GM19468 (cell line): ENCODE measurements at regions not wholly inside any gene's neighbourhood (a gene's known extent, or its start where the extent isn't known, plus 50 kb on each side); places are given as distances from the start of the nearest gene placed in this dataset.

ENCODE experiments used
- ATAC-seq: cut with Tn5 transposase; IDR thresholded peaks from one replicate; pipeline ENCODE4 v1.9.1; 2021; ENCODE audit warnings: mild to moderate bottlenecking, moderate library complexity, moderate number of reproducible peaks; ENCODE audit not compliant: unreplicated experiment; ENCODE audit errors: extremely low read depth

DNA sequence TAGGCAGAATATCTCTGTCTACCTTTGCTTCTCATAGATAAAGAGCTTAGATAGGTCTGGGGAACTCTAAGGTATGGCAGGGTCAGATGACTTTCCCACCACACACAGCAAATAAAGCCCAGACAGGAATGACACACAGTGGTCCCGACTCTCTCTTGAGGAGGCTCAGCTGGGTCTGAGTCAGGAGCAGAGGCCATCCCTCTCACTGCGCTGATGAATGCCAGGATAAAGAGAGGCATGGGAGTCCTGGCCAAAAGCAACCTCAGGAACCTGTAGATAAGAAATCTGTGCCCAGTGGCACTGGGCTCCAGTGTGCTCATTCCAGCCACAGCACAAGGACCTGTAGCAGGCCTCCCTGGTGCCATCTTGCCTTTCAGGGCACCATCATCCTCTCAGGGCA, 129.4 kb upstream of the PARP11 start:
- ATAC-seq = no peak

DNA sequence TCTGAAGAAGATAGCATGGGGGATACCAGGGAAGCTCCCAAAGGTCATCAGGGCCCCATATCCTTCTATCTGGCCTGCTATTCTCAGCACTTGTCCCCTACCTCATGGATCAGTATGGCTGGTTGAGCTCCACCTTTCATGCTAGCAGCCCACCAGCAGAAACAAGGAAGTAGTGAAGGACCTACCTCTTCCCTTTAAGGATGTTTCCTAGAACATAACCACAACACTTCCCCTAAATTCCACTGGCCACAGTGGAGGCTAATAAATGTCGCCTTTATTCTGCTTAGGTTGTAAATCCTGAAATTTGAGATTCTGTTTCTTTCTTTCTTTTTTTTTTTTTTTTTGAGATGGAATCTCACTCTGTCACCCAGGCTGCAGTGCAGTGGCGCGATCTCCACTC, 128.6 kb upstream of the PARP11 start:
- ATAC-seq = no peak

DNA sequence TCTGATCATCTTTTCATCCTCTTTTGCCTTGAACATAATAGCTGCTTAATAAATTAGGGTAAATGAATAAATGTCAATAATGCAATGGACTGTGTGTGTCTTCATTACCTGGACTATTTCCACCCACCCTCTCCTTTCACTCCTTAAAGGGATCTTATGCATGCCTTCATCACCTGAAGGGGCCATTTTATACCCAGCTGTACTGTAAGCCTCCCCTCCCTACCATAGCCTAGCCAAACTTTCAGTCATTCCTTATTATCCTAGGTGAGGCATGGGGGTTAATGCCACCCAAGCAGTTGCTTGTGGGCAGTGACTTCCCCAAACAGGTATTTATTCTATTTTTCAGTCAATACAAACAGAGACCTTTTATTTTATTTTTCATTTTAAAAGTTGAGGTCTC, 127.8 kb upstream of the PARP11 start:
- ATAC-seq = no peak

DNA sequence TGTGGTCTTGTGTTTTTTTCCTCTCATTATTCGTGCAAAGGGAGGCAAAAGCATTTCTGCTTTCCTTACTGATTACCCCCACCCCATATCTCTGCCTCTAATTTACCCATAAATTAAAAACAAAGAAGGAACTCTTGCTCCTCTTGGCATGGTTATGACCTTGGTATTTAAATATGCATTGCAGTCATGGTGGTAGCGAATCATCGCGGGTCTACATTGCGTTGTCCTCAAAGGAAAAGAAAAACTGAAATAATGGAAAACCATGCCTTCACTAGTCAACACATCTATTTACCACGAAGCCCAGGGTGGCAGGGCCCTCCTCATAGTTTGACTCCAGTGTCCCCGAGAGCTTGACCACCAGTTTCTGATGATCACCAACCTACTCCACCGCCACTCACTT, 126.7 kb upstream of the PARP11 start:
- no peak for ATAC-seq

DNA sequence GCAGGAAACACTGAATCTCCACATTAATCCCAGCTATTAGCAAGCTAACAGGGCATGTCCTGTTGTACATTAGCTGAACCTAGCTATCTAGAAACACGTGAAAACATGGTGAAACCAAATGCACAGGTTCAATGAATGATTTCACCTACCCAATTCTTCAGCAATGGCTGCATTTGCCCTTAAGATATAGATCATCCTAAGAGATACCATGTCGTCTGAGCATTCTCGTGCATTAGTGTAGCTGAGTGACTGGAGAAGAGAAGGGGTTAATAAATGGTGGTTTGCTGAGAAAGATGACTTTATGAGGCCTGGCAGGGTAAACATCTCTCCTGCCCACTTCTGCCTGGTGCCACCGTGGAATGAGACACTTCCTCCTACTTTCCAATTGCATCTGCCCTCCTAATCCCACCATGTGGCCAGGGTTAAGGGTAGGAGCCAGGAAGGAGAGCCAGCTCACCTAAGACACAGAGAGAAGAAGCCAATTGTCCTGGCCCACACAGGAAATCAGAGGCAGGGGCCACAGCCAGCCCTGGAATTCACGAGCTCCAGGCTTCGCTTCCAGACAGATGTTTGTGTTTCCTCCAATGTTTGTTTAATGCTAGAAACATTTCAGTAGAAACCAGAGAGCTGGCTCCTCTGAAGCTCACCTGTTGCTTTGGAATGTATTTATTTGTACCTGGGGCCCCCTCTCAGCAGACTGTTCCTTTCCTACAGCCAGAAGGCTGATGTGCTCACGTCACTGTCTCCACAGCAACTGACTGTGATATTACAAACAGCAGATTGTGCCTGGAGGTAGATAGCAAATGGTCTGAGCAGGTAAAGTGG, 126.0 kb upstream of the PARP11 start:
- no peak for ATAC-seq

DNA sequence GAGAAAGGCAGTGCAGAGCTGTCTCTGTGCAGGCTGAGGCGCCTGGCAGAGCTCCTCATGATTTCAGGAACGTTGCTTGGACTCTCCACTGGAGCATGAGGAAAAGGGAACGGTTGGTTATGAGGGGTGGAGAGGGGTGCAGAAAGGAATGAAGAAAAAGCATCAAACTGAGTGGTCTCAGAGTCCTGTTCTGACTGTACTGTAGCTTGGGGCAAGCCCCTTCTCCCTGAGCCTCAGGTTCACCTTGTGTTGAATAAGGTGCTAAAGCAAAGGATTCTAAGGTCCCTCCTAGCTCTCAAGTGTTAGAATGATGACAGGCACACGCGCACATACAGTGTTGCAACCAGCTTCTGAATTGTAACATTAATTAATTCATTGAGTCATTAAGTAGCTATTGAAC, 125.2 kb upstream of the PARP11 start:
- no peak for ATAC-seq

DNA sequence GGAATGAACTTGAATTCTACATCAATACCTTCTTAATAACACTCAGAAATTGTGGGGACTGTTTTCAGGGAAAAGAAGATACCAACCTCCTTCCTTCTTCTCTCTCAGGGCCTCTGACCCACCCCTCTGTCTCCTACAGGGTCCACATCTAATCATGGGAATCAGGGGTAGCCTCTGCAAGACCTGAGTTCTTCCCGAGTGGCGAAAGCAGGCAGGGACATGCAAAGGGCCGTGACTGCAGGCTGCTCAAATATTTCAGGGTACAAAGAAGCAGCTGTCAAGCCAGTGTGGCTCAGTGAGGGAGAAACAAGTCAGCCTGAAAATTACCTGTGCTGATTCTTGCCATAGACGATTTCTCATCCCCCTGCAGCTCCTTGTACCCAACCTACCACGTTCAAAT, 123.1 kb upstream of the PARP11 start:
- ATAC-seq = no peak

DNA sequence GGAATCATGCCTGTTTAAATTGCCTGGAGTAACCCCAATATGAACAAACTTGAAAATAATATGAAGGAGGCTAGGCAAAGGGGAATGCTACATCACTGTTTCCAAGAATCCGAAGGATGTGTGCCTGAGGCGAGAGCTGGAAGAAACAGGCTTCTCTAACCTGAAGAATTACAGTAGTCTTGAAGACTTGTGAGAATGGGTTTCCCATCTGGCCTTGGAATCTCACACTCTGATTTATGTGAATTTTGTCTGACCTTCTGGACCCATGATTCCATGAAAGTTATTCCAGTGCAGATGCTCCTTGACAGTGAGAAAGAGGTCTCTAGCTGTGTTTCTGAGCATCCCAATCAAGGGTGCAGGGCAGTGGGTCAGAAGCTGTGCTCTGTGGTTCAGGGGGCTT, 122.1 kb upstream of the PARP11 start:
- no peak for ATAC-seq

DNA sequence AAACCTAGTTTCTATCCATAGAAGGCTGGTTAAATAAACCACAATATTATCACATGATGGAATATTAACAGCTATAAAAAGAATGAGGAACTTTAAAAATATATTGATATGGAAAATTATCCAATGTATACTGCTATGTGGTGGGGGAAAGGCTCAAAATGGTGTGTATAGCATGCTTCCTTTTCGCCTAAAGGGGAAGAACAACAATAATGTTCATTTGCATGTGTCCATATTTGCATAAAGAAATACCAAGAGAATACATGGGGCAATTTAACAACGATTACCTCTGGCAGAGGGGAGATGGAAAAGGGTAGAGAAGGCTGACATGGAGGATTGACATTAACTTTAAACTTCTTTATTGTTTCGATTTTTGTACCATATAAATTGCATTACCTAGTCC, 121.3 kb upstream of the PARP11 start:
- no peak for ATAC-seq

DNA sequence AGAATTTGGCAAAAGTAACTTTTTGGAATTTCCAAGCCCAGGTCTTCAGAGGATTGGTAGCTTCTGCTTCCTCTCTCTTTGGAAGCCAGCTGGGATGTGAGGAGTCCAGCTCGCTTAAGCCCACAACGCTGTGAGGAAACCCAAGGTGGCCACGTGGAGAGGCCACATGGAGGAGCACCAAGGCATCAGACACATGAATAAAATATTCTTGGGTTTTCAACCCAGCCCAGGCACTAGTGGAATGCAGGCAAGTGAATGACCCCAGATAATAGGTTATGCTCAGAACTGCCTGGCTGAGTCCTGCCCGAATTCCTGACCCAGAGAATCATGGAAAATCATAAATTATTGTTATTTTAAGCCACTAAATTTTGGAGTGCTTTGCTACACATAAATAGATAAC, 119.7 kb upstream of the PARP11 start:
- ATAC-seq = no peak

DNA sequence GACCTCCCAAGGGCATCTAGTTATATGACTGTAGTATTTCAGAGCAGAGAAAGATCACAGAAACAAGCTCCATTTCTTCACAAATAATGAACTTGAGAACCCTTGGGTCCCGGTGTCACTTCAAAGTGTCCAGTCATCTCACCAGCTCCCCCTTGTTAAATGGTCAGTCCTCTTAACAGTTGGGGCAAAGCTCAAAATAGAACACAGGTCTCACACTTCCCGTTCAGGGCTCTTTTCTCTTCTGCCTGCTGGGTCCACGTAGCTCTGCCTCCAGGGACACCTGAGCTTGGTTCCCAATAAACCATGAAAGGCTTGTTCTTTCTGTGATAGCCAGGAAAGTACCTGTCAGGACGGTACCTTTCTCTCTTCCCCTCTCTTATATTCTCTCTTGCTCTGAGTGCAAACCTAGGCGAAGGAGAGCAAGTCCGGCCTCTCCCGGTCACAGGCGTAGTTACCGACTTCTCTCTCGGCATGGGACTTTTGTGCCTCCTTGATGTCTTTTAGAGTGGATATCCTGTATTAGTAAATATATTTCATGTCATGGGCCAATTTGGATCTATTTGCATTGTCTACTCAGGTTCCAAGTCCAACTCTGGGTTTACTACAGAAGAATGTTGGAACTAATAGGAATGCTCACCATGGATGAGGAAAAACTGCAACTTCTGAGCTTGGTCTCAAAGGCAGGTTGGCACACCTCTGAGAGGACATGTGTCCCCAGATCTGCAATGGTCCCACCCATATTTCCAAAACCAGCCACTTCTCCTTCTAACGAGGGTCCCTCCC, 118.8 kb upstream of the PARP11 start:
- ATAC-seq = no peak

DNA sequence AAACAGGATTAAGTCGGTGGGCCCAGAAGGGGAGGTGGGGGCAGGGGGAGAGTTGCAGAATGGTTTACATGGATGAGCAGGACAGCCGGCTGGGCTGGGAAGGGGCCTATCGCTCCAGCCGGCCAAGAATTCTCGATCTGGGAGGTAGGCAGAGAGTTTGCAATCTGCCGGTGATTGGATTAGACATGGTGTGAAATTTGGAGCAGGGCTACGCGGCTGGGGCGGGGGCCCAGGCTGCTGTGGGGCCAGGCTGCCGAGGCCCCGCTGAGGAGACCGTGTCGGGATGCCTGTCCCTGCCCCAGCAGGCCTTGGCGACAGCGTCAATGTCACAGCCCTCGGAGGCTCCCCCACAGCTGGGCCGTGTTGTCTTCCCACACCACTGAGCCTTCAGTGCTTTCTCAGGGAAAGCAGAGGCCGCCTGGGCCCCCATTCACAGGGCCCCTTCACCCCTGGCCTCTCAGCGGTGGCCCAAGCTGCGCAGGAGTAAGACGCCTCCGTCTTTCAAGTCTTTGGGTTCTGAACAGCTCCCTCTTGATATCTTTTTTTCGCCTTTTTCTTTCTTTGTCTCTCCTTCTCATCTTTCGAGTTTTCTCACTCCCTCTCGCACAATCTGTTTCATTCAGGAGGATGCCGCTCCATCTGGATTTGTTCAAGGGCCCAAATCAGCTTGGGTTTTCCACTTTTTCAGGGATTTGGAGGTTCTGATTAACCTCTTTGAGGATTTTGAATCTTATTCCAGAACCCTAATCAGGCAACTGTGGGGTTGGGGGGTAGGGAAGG, 117.5 kb upstream of the PARP11 start:
- no peak for ATAC-seq

DNA sequence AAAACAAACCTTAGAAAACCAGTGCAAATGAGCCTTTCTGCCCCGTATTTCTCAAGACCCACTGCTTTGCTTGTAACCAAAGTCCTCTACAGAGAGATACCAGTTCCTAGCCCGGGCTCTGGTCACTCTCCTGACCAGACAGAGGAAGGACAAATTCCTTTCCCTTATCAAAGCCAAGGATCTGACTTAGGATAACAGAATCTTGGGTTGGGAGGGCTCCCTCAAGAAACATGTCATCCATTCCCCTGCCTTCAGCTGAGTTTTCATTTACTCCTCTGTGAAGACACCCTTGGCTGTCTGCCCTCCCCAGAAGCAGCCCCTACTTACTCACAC, 116.0 kb upstream of the PARP11 start:
- ATAC-seq = no peak

DNA sequence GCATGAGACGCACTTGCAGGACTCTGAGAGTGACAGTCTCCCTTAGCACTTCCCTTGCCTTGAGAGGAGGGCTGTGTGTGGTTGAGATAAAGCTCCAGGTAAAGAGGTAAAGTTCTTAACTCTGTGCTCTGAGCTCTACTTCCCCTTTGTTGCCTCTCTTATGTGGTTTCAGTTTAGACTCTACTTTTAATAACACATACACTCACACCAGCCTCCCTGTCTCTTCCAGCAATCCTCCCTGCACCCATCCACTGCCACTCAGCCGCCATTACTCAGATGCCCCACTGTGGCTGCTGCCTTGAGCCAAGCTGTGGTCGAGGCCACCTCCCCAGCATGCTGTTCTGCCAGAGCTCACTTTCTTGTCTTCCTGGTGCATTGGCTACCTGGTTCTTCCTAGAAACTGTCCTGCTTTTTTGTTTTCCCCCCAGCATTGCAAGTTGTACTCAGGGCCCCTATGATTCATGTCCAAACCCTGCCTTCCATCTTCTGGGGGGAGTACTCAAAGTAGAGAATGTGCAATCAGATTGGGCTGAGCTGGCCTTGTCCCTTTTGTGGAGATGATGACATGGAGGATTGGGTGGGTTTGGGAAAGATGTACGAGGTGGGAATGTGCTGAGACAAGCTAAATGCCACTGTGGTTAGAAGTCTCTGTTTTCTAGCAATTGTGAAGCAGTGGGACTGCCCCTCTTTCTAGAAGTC, 115.5 kb upstream of the PARP11 start:
- ATAC-seq = no peak

DNA sequence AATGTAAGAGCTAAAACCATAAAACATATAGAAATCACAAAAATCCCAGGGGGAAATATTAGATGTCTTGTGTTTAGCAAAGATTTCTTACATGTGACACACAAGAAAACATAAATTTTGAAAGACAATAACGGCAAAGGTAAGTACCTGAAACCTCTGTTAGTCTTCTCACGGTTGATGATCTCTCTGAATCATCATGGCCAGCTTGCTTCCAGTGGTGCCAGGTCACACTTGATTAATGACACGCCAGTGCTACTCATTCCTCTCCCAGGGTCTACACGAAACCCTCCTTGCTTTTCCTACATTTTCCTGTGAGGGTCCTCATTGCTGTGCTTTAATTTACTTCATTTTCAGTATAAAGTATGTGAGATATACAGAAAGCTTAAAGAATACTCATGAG, 114.4 kb upstream of the PARP11 start:
- ATAC-seq = no peak

DNA sequence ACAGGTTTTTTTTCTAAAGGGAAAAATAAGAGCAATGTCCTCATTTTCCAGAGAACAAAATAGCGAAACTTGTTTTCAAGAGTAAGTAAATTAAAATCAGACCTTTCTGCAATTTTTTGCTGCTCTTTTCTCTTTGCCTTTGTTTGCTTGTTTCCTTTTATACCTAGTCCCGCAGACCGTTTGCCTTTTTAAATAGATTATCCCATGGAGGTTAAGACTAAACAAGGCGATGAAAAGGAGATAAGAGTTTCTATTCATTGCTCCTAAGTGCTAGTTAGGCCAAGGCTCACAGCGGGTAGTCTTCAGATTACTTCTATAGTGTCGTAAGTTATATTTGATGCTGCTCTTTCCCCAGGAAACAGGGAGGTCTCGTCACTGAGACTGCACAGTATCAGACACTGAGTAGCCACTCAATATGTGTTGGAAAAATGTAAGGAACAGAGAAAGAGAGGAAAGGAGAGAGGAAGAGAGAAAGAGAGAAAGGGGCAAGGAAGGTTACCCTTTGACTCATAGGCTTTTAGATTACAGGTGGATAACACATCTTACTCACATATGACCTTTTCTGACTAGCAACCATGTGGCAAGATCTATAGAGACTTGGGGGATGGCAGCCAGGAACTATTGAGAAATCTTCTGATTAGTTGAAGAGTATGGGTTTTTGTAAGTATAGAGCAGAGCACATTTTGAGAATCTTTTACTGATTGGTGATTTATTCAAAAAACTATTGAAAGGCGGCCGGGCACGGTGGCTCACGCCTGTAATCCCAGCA, 107.5 kb upstream of the PARP11 start:
- no peak for ATAC-seq

DNA sequence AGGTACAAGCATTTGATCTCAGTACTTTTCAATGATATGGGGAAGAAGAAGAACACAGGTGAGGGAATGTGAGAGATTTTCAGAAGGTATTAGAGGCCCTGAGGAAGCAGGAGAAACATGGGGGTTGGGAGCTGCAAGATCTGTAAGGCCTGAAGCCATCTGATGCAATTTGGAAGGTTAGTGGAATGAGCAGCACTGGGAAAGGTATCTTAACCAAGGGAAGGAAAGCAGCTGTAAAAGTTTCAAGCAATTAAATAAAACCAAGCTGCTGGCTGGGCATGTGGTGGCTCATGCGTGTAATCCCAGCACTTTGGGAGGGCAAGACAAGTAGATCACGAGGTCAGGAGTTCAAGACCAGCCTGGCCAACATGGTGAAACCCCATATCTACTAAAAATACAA, 104.4 kb upstream of the PARP11 start:
- ATAC-seq = no peak

DNA sequence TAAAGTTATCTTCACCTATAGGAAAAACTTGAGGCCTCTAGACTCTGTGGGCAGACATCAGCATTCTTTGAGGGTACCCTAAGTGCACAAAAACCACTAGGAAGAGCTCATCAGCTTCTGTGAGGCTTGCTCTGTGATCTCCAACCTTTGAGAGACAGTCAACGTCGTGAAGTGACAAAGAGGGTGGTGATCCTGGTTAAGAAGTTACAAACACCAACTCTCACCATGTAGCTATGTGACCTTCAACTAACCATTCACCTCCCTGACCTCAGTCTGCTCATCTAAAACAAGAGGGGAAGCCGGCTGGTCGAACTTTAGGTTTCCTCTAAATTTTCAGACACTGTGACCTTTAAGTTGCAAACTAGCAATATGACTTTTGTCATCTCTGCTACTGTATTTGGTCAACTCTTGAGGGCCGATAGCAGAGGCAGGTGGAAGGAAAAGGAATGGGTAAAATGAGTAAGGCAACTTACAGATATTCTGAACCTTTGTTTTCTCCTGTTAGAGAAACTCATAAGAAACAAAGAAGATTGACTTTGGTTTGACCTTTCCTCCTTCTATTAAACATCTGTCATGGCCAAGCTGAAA, 103.2 kb upstream of the PARP11 start:
- no peak for ATAC-seq

DNA sequence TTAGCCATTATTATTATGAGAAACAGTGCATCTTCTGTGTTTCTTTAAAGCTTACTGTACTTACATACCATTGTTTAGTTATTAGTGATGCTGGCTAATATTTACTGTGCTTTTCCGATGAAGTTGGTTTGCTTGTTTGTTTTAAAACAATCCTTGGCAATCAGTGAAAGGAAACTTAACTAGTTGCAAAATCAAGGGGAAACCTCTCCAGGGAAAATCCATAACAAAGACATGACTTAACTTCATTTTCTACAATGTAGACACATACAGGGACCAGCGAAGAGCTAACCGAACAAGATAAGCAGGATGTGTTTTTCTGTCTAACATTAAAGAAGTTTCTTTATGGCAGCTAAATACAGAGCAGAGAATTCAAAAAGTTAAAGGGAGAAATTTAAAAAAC, 102.5 kb upstream of the PARP11 start:
- no peak for ATAC-seq
